ENCODE measurements at regions not wholly inside any gene's neighbourhood (a gene's known extent, or its start where the extent isn't known, plus 50 kb on each side); places are given as distances from the start of the nearest gene placed in this dataset.

DNA sequence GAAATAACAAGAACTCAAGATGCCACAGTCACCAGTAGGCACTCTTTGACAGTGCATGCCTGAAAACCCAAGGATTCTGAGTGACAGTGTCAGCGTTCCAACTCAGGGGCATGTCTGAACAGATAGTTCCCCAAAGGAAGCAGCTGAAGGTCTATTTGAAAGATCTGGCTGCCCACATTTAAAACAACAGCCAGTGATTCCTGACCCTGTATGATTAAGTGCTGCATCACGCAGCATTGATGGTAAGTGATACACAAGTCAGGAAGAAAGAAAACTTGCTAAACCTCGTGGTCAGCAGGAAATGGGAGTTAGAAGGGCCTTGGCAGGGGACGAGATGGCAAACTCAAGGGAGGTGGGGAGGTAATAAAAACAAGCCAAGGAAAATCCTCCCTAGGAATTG, 1013.1 kb downstream of the TYW1 start:
- Histone ChIP-seq H3K9me3 (no peaks in the 10 kb centered on the region), H3K4me3 (no peak overlapping the region), H3K27ac (no peak overlapping the region), H3K4me1 (ENCODE audit: control insufficient read depth in 1 of 2, low read depth in 2 of 2) (no peaks in the 10 kb centered on the region), H3K27me3 (replicated peaks; ENCODE audit: insufficient read depth) (no peaks in the 10 kb centered on the region), H3K36me3 (no peaks in the 10 kb centered on the region)
- ATAC-seq (ENCODE audit: insufficient number of reproducible peaks, low FRiP score, low read depth) (no peak), DNase-seq (ENCODE audit: low spot score) (no peak)
- TF ChIP-seq, protein P1, sequence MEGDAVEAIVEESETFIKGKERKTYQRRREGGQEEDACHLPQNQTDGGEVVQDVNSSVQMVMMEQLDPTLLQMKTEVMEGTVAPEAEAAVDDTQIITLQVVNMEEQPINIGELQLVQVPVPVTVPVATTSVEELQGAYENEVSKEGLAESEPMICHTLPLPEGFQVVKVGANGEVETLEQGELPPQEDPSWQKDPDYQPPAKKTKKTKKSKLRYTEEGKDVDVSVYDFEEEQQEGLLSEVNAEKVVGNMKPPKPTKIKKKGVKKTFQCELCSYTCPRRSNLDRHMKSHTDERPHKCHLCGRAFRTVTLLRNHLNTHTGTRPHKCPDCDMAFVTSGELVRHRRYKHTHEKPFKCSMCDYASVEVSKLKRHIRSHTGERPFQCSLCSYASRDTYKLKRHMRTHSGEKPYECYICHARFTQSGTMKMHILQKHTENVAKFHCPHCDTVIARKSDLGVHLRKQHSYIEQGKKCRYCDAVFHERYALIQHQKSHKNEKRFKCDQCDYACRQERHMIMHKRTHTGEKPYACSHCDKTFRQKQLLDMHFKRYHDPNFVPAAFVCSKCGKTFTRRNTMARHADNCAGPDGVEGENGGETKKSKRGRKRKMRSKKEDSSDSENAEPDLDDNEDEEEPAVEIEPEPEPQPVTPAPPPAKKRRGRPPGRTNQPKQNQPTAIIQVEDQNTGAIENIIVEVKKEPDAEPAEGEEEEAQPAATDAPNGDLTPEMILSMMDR (IDR thresholded peaks at IDR 0.05), result no peak

DNA sequence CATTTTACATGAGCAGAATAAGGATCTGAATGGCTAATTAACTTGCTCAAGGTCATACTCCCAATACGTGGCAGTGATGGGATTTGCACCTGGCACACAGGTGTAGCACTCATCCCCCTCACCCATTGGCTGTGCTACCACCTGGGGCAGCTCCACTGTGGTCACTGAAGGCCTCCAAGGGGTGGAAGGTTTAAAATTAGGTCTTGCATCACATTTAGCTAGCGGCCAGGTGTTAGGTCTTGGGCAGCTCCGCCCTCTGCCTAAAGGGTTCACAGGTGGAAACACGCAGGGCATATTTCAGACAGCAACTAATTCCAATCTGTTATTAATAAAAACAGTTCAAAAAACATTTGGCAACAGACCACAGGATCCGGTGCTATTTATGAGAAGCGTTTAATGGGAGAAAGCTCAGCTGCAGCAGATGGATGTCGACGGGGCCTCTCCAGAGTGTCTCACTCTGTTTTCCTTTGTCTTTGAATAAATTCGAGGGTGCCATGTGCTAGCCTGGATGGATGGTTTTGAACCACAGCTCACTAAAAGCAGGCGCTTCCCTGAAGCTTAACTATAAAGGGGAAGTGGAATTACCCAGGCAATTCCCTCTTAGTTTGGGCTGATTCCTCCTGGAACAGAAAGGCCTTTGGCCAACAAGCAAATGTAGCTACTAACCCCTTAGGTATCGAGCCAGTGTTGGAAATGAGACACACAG, 1017.6 kb downstream of the TYW1 start:
- no peak overlapping the region for H3K27ac ChIP-seq
- H3K4me3 ChIP-seq, result no peak overlapping the region
- H3K4me1 ChIP-seq (ENCODE audit: control insufficient read depth in 1 of 2, low read depth in 2 of 2), result no peaks in the 10 kb centered on the region
- no peaks in the 10 kb centered on the region for H3K36me3 ChIP-seq
- H3K27me3 ChIP-seq (replicated peaks; ENCODE audit: insufficient read depth), result no peaks in the 10 kb centered on the region
- ATAC-seq (ENCODE audit: insufficient number of reproducible peaks, low FRiP score, low read depth), result no peak
- DNase-seq (ENCODE audit: low spot score), result no peak
- no peaks in the 10 kb centered on the region for H3K9me3 ChIP-seq
- TF ChIP-seq, protein P1 (IDR thresholded peaks at IDR 0.05), result no peak

DNA sequence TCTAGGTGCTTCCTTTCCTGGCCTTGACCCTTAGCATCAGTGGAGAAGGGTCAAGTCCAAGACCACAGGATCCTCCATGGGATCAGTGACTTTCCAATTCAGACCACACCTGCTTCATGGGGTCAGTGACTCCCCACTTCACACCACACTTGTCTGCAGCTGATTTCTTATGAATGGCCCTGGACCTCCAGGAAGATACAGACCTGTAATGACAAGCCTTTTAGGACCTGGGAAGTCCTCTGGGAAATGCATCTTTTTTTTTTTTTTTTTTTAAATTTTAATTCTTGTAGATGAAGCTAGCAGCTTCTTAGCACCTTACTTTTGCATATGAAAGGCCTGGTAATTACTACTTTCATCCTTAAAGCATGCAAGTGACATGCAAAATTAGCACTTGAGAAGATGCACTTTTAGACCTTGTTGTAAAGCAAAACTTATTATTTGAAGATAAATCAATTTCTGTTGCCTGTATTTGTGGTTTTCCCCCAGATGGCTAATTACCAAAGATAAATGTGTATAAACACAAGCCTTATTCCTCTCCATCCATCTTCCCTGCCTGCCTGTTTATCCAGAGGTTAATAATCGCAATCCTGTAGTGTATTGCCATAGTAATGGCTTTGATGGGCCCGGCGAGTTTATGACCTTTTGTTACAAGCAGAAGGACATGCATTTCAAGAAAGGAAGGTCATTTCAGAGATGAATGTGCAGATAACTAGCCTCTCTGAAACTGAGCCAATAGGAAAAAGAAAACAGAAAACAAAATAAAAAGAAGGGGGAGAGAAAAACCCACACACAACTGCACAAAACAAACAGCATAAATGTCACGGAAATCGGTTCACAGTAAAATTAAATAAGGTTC, 1018.7 kb downstream of the TYW1 start:
- H3K4me3 ChIP-seq, result no peak overlapping the region
- TF ChIP-seq, protein P1 (IDR thresholded peaks at IDR 0.05), result no peak
- no peak for DNase-seq (ENCODE audit: low spot score)

DNA sequence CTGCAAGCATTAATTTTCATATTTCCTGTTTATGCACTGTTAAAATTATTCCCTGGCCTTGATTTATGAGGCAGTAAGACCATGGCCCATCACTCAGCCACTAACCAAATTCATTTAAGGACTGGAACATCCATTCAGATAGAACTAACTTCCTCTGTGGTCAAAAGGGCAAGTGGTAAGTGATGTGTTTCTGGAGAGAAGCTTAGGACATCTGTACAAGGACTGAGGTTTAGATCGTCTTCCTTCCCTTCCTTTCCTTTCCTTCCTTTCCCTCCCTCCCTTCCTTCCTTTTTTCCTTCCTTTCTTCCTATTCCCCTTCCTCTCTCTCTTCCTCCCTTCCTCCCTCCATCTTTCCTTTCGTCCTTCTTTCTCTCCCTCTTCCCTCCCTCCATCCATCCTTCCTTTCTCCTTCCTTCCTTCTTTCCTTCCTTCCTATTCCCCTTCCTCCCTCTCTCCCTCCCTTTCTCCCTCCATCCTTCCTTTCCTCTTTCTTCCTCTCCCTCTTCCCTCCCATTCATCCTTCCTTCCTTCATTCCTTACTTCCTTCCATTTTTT, 1019.4 kb downstream of the TYW1 start:
- no peaks in the 10 kb centered on the region for H3K27me3 ChIP-seq (replicated peaks; ENCODE audit: insufficient read depth)
- no peaks in the 10 kb centered on the region for H3K36me3 ChIP-seq
- ATAC-seq (ENCODE audit: insufficient number of reproducible peaks, low FRiP score, low read depth), result no peak
- TF ChIP-seq, protein P1 (IDR thresholded peaks at IDR 0.05), result no peak
- DNase-seq (ENCODE audit: low spot score), result no peak
- no peak overlapping the region for H3K27ac ChIP-seq
- no peak overlapping the region for H3K4me3 ChIP-seq
- no peaks in the 10 kb centered on the region for H3K4me1 ChIP-seq (ENCODE audit: control insufficient read depth in 1 of 2, low read depth in 2 of 2)
- no peaks in the 10 kb centered on the region for H3K9me3 ChIP-seq

More for the DNA sequence above, 1018.7 kb downstream of the TYW1 start:
- ATAC-seq (ENCODE audit: insufficient number of reproducible peaks, low FRiP score, low read depth), result no peak
- no peaks in the 10 kb centered on the region for H3K27me3 ChIP-seq (replicated peaks; ENCODE audit: insufficient read depth)
- no peaks in the 10 kb centered on the region for H3K9me3 ChIP-seq
- H3K36me3 ChIP-seq, result no peaks in the 10 kb centered on the region
- no peaks in the 10 kb centered on the region for H3K4me1 ChIP-seq (ENCODE audit: control insufficient read depth in 1 of 2, low read depth in 2 of 2)
- H3K27ac ChIP-seq, result no peak overlapping the region

DNA sequence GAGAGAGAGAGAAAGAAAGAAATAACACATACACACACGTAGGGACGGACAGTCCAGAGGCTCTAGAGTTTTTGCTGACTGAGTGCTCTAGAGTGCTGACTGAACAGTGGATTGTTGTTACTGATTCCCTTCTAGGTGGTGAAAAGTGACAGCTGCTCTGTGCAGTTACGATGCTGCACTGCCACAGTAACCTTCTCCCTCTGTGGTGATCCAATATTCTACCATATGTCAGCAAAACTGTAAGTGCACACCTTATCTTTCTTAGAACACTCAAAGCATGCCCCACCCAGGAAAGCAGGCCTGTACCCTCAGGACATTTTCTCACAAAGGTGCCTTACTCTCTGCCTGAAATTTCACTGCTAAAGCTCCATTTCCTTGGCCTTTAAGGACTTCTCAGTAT, 1023.5 kb downstream of the TYW1 start:
- TF ChIP-seq, protein P1 (IDR thresholded peaks at IDR 0.05), result no peak
- DNase-seq (ENCODE audit: low spot score) (no peak), ATAC-seq (ENCODE audit: insufficient number of reproducible peaks, low FRiP score, low read depth) (no peak)
- Histone ChIP-seq H3K9me3 (no peaks in the 10 kb centered on the region), H3K27ac (no peak overlapping the region), H3K4me1 (ENCODE audit: control insufficient read depth in 1 of 2, low read depth in 2 of 2) (no peaks in the 10 kb centered on the region), H3K36me3 (no peaks in the 10 kb centered on the region), H3K4me3 (no peak overlapping the region), H3K27me3 (replicated peaks; ENCODE audit: insufficient read depth) (no peaks in the 10 kb centered on the region)
